IMR-90 (cell line): ENCODE measurements at regions not wholly inside any gene's neighbourhood (a gene's known extent, or its start where the extent isn't known, plus 50 kb on each side); places are given as distances from the start of the nearest gene placed in this dataset.

Experiments used
- FOS ChIP-seq: fragments of 150-350 bp; IDR thresholded peaks from 2 replicates; pipeline ENCODE4 v1.6.1; 2016; ENCODE audit warnings: low read depth, low read length
- MAFK ChIP-seq: IDR thresholded peaks from 2 replicates; pipeline ENCODE4 v1.6.1; 2012; ENCODE audit warnings: low read depth, low read length, improper control_type of control experiment
- MAZ ChIP-seq: IDR thresholded peaks from 2 replicates; pipeline ENCODE4 v1.6.1; 2012; ENCODE audit warnings: low read depth, mild to moderate bottlenecking, low read length, improper control_type of control experiment, moderate library complexity, borderline replicate concordance
- MXI1 ChIP-seq: IDR thresholded peaks from 2 replicates; pipeline ENCODE4 v1.6.1; 2012; ENCODE audit warnings: low read depth, mild to moderate bottlenecking, low read length, moderate library complexity, borderline replicate concordance
- POLR2A ChIP-seq: IDR thresholded peaks from 2 replicates; pipeline ENCODE4 v1.6.1; 2012; ENCODE audit warnings: mild to moderate bottlenecking, low read depth, low read length
- RAD21 ChIP-seq: IDR thresholded peaks from 2 replicates; pipeline ENCODE4 v1.6.1; 2012; ENCODE audit warnings: low read length, improper control_type of control experiment
- RFX5 ChIP-seq: IDR thresholded peaks from 2 replicates; pipeline ENCODE4 v1.8.0; 2012; ENCODE audit warnings: low read depth, mild to moderate bottlenecking, low read length, moderate library complexity
- TF ChIP-seq, protein P1 (sequence below): conservative IDR thresholded peaks from 2 replicates; pipeline ENCODE4 v1.5.1; 2012; ENCODE audit warnings: mild to moderate bottlenecking, low read depth, low read length, improper control_type of control experiment
- TF ChIP-seq, protein P2 (sequence below): fragments of 150-350 bp; IDR thresholded peaks from 2 replicates; pipeline ENCODE4 v1.6.1; 2016; ENCODE audit warnings: low read depth, mild to moderate bottlenecking, low read length, moderate library complexity, borderline replicate concordance
- TF ChIP-seq, protein P3 (sequence below): fragments of 150-350 bp; IDR thresholded peaks from 2 replicates; pipeline ENCODE4 v1.6.1; 2017; ENCODE audit warnings: mild to moderate bottlenecking, antibody characterized with exemption, low read length, low read depth

DNA sequence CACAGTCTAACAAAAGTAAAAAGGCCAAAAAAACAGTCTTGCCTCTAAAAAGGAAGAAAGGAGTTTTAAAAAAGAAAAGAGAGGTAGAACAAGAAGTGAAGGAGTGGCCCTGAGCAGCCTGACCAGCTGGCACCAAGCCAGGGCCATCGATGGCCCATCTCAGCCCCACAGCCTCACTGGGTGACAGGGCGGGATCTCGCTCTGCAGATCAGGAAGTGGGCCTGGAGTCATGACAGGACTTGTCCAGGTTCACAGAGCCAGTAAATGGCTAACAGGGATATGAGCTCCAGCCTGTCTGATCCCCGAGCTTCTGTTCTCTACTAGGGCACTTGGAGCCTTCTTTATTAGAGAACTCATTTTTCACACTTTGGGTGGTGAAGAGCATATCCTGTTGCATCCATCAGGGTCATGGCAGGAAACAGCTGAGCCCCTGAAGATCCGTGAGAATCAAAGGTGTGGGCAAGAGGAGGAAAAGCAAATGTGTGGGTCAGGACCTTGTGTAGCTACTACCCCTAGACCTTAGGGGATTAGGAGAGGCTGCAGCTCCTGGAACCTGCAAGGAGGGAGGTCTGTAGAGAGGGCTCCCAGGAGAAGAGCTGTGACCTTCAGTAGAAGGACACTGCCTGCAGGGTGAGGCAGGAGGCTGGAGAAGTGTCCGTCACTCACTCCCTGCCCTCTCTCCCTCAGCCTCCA, 299.0 kb upstream of the MSX2 start:
- TF ChIP-seq, protein P1, sequence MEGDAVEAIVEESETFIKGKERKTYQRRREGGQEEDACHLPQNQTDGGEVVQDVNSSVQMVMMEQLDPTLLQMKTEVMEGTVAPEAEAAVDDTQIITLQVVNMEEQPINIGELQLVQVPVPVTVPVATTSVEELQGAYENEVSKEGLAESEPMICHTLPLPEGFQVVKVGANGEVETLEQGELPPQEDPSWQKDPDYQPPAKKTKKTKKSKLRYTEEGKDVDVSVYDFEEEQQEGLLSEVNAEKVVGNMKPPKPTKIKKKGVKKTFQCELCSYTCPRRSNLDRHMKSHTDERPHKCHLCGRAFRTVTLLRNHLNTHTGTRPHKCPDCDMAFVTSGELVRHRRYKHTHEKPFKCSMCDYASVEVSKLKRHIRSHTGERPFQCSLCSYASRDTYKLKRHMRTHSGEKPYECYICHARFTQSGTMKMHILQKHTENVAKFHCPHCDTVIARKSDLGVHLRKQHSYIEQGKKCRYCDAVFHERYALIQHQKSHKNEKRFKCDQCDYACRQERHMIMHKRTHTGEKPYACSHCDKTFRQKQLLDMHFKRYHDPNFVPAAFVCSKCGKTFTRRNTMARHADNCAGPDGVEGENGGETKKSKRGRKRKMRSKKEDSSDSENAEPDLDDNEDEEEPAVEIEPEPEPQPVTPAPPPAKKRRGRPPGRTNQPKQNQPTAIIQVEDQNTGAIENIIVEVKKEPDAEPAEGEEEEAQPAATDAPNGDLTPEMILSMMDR: no peak
- TF ChIP-seq POLR2A (no peak), RAD21 (no peak), MAFK (no peak), MXI1 (no peak), RFX5 (no peak), FOS (no peak), MAZ (no peak)
- TF ChIP-seq, protein P2, sequence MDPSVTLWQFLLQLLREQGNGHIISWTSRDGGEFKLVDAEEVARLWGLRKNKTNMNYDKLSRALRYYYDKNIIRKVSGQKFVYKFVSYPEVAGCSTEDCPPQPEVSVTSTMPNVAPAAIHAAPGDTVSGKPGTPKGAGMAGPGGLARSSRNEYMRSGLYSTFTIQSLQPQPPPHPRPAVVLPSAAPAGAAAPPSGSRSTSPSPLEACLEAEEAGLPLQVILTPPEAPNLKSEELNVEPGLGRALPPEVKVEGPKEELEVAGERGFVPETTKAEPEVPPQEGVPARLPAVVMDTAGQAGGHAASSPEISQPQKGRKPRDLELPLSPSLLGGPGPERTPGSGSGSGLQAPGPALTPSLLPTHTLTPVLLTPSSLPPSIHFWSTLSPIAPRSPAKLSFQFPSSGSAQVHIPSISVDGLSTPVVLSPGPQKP: no peak
- TF ChIP-seq, protein P3, sequence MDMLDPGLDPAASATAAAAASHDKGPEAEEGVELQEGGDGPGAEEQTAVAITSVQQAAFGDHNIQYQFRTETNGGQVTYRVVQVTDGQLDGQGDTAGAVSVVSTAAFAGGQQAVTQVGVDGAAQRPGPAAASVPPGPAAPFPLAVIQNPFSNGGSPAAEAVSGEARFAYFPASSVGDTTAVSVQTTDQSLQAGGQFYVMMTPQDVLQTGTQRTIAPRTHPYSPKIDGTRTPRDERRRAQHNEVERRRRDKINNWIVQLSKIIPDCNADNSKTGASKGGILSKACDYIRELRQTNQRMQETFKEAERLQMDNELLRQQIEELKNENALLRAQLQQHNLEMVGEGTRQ: no peak
